ENCODE measurements at regions not wholly inside any gene's neighbourhood (a gene's known extent, or its start where the extent isn't known, plus 50 kb on each side); places are given as distances from the start of the nearest gene placed in this dataset.

DNA sequence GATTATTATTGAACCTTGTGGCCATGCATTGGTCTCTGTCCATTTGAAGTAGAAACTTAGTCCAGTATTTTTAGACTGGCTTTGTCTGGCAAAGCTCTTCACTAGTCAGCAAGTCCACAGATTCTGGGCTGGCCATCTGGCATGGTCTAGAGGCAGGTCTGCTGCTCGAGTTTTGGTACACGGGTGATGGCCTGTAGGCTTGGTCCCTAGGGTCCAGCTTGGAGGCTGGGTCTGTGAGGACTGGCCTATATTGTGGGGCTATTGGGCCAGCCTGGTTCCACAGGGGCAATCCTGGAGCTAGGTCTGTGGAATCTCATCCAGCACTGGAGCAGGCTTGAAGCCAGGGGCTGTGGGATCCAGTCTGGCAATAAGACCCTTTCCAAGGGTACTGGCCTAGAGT lies 607.6 kb upstream of the KLHL4 start (continued):
- TF ChIP-seq, protein P1, sequence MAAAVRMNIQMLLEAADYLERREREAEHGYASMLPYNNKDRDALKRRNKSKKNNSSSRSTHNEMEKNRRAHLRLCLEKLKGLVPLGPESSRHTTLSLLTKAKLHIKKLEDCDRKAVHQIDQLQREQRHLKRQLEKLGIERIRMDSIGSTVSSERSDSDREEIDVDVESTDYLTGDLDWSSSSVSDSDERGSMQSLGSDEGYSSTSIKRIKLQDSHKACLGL (CRISPR knock-in tag; IDR thresholded peaks at IDR 0.05) = no peak
- TF ChIP-seq ARNTL (CRISPR knock-in tag; IDR thresholded peaks at IDR 0.05) (no peak), PRMT3 (CRISPR knock-in tag; IDR thresholded peaks at IDR 0.05; ENCODE audit: borderline replicate concordance, low read depth) (no peak), HNRNPUL1 (IDR thresholded peaks at IDR 0.05; ENCODE audit: low read depth, low read length) (no peak), ZNF326 (CRISPR knock-in tag; IDR thresholded peaks at IDR 0.05; ENCODE audit: borderline replicate concordance) (no peak), SRSF1 (optimal IDR thresholded peaks at IDR 0.05; ENCODE audit: low read depth, low read length) (no peak), ETV5 (CRISPR knock-in tag; IDR thresholded peaks at IDR 0.05; ENCODE audit: borderline replicate concordance) (no peak), ZNF367 (CRISPR knock-in tag; IDR thresholded peaks at IDR 0.05; ENCODE audit: borderline replicate concordance) (no peak), TSC22D2 (CRISPR knock-in tag; IDR thresholded peaks at IDR 0.05; ENCODE audit: borderline replicate concordance) (no peak), THRA (CRISPR knock-in tag; IDR thresholded peaks at IDR 0.05; ENCODE audit: borderline replicate concordance) (no peak)

- Histone ChIP-seq H3K27ac (ENCODE audit: extremely low read length, insufficient read depth, low read length) (no peak overlapping the region), H3K4me2 (ENCODE audit: low read depth, low read length) (no peak overlapping the region), H3K4me1 (ENCODE audit: insufficient read depth, low read length) (no peaks in the 10 kb centered on the region), H3K36me3 (replicated peaks in 1 of 2; ENCODE audit: control insufficient read depth in 1 of 2, insufficient read depth in 2 of 2, low read length in 2 of 2) (no peaks in the 10 kb centered on the region), H3K27me3 (ENCODE audit: control insufficient read depth in 1 of 2, insufficient read depth in 2 of 2, low read length in 2 of 2) (no peaks in the 10 kb centered on the region), H3K4me3 (replicated peaks in 1 of 3; ENCODE audit: insufficient read depth in 1 of 3, low read depth in 2 of 3, low read length in 3 of 3) (no peak overlapping the region), H4K20me1 (ENCODE audit: insufficient read depth, low read length) (no peaks in the 10 kb centered on the region), H3K9ac (ENCODE audit: insufficient read depth, low read depth, low read length) (no peak overlapping the region), H3K79me2 (ENCODE audit: insufficient read depth, low read length) (no peaks in the 10 kb centered on the region), H3K9me3 (ENCODE audit: low read length) (no peaks in the 10 kb centered on the region), H2AFZ (ENCODE audit: low read length) (no peak overlapping the region)
- ChIA-PET CTCF (ENCODE audit: low intra/inter-chr PET ratio, low total read pairs) (no interaction called here), POLR2A (no interaction called here)
- no TSS peak for BruUV-seq (replicated peaks)
- WGBS (ENCODE audit: low lambda C conversion rate) = 0% methylated on average over 1 of the region's 4 CpGs
- in situ Hi-C loops (cut with HindIII; ENCODE audit: extremely low pct_ligation_motif_present, low pct_unique_long_range_greater_than_20kb) = no loop called here
- DNase-seq (ENCODE audit: low spot score) = no peak
- ATAC-seq = no peak
- TF ChIP-seq PTBP1 (IDR thresholded peaks at IDR 0.05; ENCODE audit: low read depth, low read length, poor library complexity, severe bottlenecking) (no peak), ZNF558 (CRISPR knock-in tag; IDR thresholded peaks at IDR 0.05; ENCODE audit: borderline replicate concordance) (no peak), GATAD2A (CRISPR knock-in tag; IDR thresholded peaks at IDR 0.05) (no peak)
- FAIRE-seq = no peak
- intact Hi-C loops (cut with micrococcal nuclease; ENCODE audit: unreplicated experiment) = no loop called here
Measured at GRCh38 chrX:86910602-86911311, 606.8 kb upstream of the KLHL4 start.

Data from HepG2 (cell line).